CD14-positive monocyte (primary cell): ENCODE measurements at regions not wholly inside any gene's neighbourhood (a gene's known extent, or its start where the extent isn't known, plus 50 kb on each side); places are given as distances from the start of the nearest gene placed in this dataset.

Experiments used
- DNase-seq, 3 donors: peaks; one replicate each; pipeline ENCODE4 v3.0.0-alpha.2; 2011 to 2022
- H2AFZ ChIP-seq: 2 replicates; pipeline ENCODE4 v1.6.0; 2012; ENCODE audit warnings: mild to moderate bottlenecking, low read depth, low read length, inconsistent platforms; ENCODE audit not compliant: insufficient read depth, poor library complexity, severe bottlenecking
- H3K27ac ChIP-seq, 2 donors: 1 replicate in 1 of 2; 2 replicates in 1 of 2; pipeline ENCODE4 v1.5.1; 2012 to 2013; ENCODE audit warnings: low read length in 2 of 2, control low read depth in 1 of 2, inconsistent platforms in 1 of 2, low read depth in 1 of 2, mild to moderate bottlenecking in 1 of 2
- H3K27me3 ChIP-seq, 2 donors: one replicate each; pipeline versions ENCODE4 v1.6.0 to v1.6.1; 2011 to 2013; ENCODE audit warnings: low read length in 2 of 2; ENCODE audit not compliant: control insufficient read depth in 2 of 2, insufficient read depth in 2 of 2
- H3K36me3 ChIP-seq, 2 donors: replicated peaks in 1 of 2; 1 replicate in 1 of 2; 2 replicates in 1 of 2; pipeline versions ENCODE4 v1.5.1 to v1.6.1; 2012 to 2013; ENCODE audit warnings: low read length in 2 of 2, control low read depth in 1 of 2, inconsistent platforms in 1 of 2, mild to moderate bottlenecking in 1 of 2; ENCODE audit not compliant: insufficient read depth in 2 of 2, control insufficient read depth in 1 of 2
- H3K4me1 ChIP-seq, 2 donors: 1 replicate in 1 of 2; 2 replicates in 1 of 2; pipeline versions ENCODE4 v1.5.1 to v1.6.1; 2012 to 2013; ENCODE audit warnings: low read length in 2 of 2, control low read depth in 1 of 2, inconsistent platforms in 1 of 2, mild to moderate bottlenecking in 1 of 2, moderate library complexity in 1 of 2; ENCODE audit not compliant: insufficient read depth in 2 of 2, control insufficient read depth in 1 of 2
- H3K4me2 ChIP-seq: replicated peaks from 2 replicates; pipeline ENCODE3; 2012; ENCODE audit warnings: low read length, moderate library complexity, mild to moderate bottlenecking; ENCODE audit not compliant: poor library complexity, severe bottlenecking; ENCODE audit errors: extremely low read depth
- H3K4me3 ChIP-seq, 3 experiments: fragments of 200-600 bp in 1 of 3; sonication (generic) in 1 of 3; replicated peaks in 1 of 3; 1 replicate in 2 of 3; 2 replicates in 1 of 3; pipeline ENCODE4 v1.5.1; 2011 to 2013; ENCODE audit warnings: low read length in 3 of 3, mild to moderate bottlenecking in 3 of 3, control low read depth in 2 of 3, low read depth in 2 of 3, inconsistent platforms in 1 of 3, moderate library complexity in 1 of 3
- H3K79me2 ChIP-seq: 2 replicates; pipeline ENCODE4 v1.6.0; 2012; ENCODE audit warnings: mild to moderate bottlenecking, control low read depth, inconsistent platforms, low read length, moderate library complexity; ENCODE audit not compliant: insufficient read depth
- H3K9ac ChIP-seq: 2 replicates; pipeline ENCODE4 v1.6.0; 2017; ENCODE audit warnings: low read length, mild to moderate bottlenecking; ENCODE audit not compliant: insufficient read depth, poor library complexity, severe bottlenecking
- H3K9me3 ChIP-seq, 2 donors: replicated peaks in 1 of 2; 1 replicate in 1 of 2; 2 replicates in 1 of 2; pipeline versions ENCODE4 v1.5.1 to v1.6.1; 2012 to 2013; ENCODE audit warnings: low read length in 2 of 2, control low read depth in 1 of 2; ENCODE audit not compliant: control insufficient read depth in 1 of 2, insufficient read depth in 1 of 2
- H4K20me1 ChIP-seq: 2 replicates; pipeline ENCODE4 v1.6.0; 2012; ENCODE audit warnings: mild to moderate bottlenecking, low read length, control low read depth, moderate library complexity; ENCODE audit not compliant: insufficient read depth
- H3K27ac Mint-ChIP-seq, 7 donors: one replicate each; pipeline ENCODE4 v1.8.0; 2020; ENCODE audit warnings: mild to moderate bottlenecking in 7 of 7, mixed read lengths in 7 of 7, moderate library complexity in 6 of 7, inconsistent platforms in 2 of 7
- H3K27me3 Mint-ChIP-seq, 3 donors: one replicate each; pipeline ENCODE4 v1.8.0; 2021 to 2022; ENCODE audit warnings: low read depth in 3 of 3, mild to moderate bottlenecking in 3 of 3, mixed read lengths in 3 of 3, moderate library complexity in 3 of 3, inconsistent platforms in 1 of 3
- H3K36me3 Mint-ChIP-seq, 2 donors: one replicate each; pipeline ENCODE4 v1.8.0; 2020; ENCODE audit warnings: mixed read lengths in 2 of 2, inconsistent platforms in 1 of 2, mild to moderate bottlenecking in 1 of 2
- H3K4me1 Mint-ChIP-seq: one replicate; pipeline ENCODE4 v1.8.0; 2020; ENCODE audit warnings: mild to moderate bottlenecking, mixed read lengths
- H3K4me3 Mint-ChIP-seq, 2 donors: one replicate each; pipeline ENCODE4 v1.8.0; 2020; ENCODE audit warnings: mild to moderate bottlenecking in 2 of 2, mixed read lengths in 2 of 2, moderate library complexity in 1 of 2
- H3K9me3 Mint-ChIP-seq, 7 donors: one replicate each; pipeline ENCODE4 v1.8.0; 2020 to 2022; ENCODE audit warnings: mixed read lengths in 7 of 7, mild to moderate bottlenecking in 6 of 7, moderate library complexity in 6 of 7, inconsistent platforms in 2 of 7
- WGBS: methylation state at CpG from one replicate; pipeline ENCODE4 v1.1.5; 2013; ENCODE audit warnings: missing lambda C conversion rate; ENCODE audit not compliant: insufficient coverage; 5-methylcytosine and 5-hydroxymethylcytosine counted together
- intact Hi-C, 2 donors: fragments of 100-400 bp; cut with micrococcal nuclease; formaldehyde crosslinking; loops; one replicate each; pipeline versions ENCODE4 v1.15.0 to v1.15.1; 2023
- TF ChIP-seq, protein P1 (sequence below): fragments of 200-600 bp; IDR thresholded peaks from one replicate; pipeline ENCODE4 v1.8.0; 2022; ENCODE audit warnings: antibody characterized with exemption, mild to moderate bottlenecking

DNA sequence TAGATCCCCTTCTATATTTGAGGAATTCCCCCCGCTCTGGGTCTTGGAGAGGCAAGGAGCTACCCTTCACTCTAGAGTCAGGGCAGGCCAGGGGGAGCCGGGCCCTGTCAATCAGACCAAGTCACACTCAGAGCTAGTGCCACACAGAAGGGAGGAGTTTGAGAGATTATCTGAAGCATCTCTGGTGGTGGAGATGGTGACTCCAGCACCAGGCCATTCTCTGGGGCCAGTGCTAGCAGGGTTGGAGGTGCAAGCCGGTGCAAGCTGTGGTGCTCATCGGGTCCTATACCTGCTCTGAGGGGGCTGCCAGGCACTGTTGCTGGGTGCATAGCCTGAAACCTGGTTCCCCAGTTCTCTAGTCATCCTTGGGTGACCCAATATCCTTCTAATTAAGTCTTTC lies 201.2 kb downstream of the COPRS start:
- Mint-ChIP-seq H3K27me3 (peaks cover 2 to 17% (median 3%) of the 10 kb centered on the region in 3 donors), H3K9me3 (peaks cover 4 to 14% (median 8%) of the 10 kb centered on the region in 7 donors), H3K27ac (no peak overlapping the region), H3K4me1 (peaks cover 10% of the 10 kb centered on the region), H3K36me3 (no peaks in the 10 kb centered on the region), H3K4me3 (no peak overlapping the region)
- 100% methylated on average over 2 of the region's 4 CpGs for WGBS
- no peak overlapping the region for H3K27ac ChIP-seq
- no peak for DNase-seq
- H3K4me3 ChIP-seq: no peak overlapping the region
- no peaks in the 10 kb centered on the region for H3K36me3 ChIP-seq
- H3K9ac ChIP-seq: no peak overlapping the region
- peaks cover 10 to 12% of the 10 kb centered on the region in 2 donors for H3K4me1 ChIP-seq
- H3K27me3 ChIP-seq: no peaks in the 10 kb centered on the region
- TF ChIP-seq, protein P1, sequence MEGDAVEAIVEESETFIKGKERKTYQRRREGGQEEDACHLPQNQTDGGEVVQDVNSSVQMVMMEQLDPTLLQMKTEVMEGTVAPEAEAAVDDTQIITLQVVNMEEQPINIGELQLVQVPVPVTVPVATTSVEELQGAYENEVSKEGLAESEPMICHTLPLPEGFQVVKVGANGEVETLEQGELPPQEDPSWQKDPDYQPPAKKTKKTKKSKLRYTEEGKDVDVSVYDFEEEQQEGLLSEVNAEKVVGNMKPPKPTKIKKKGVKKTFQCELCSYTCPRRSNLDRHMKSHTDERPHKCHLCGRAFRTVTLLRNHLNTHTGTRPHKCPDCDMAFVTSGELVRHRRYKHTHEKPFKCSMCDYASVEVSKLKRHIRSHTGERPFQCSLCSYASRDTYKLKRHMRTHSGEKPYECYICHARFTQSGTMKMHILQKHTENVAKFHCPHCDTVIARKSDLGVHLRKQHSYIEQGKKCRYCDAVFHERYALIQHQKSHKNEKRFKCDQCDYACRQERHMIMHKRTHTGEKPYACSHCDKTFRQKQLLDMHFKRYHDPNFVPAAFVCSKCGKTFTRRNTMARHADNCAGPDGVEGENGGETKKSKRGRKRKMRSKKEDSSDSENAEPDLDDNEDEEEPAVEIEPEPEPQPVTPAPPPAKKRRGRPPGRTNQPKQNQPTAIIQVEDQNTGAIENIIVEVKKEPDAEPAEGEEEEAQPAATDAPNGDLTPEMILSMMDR: no peak
- H3K79me2 ChIP-seq: no peaks in the 10 kb centered on the region
- H4K20me1 ChIP-seq: no peaks in the 10 kb centered on the region
- peaks cover 4 to 15% of the 10 kb centered on the region in 2 donors for H3K9me3 ChIP-seq
- H3K4me2 ChIP-seq: no peak overlapping the region
- intact Hi-C loops: no loop called here
- H2AFZ ChIP-seq: no peak overlapping the region

DNA sequence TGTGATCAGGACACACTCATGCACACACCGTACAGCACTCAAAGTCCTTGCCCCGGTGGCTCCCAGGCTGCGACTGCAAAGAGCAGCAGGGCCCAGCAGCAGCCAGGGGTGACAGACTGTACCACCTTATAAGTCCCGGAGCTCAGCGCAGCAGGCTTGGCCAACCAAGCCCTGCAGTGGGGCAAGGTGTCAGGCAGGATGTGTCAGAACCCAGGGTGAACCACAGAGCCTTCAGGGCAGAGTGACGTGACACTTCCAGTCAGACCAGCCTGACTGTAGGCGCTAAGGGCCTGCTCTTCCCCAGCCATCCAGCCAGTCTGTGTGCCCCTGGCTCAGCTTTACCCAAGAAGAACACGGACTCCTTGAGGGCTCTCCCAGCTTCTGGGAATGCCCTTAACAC lies 204.1 kb downstream of the COPRS start:
- Histone ChIP-seq H2AFZ (no peak overlapping the region), H3K4me1 (no peaks in the 10 kb centered on the region), H3K27ac (no peak overlapping the region), H3K9me3 (no peaks in the 10 kb centered on the region), H3K36me3 (no peaks in the 10 kb centered on the region), H3K9ac (no peak overlapping the region), H4K20me1 (no peaks in the 10 kb centered on the region), H3K27me3 (no peaks in the 10 kb centered on the region), H3K4me3 (no peak overlapping the region), H3K79me2 (no peaks in the 10 kb centered on the region), H3K4me2 (no peak overlapping the region)
- peaks cover 0 to 9% (median 0%) of the 10 kb centered on the region in 7 donors for H3K9me3 Mint-ChIP-seq
- 67% methylated on average over 8 of the region's 8 CpGs for WGBS
- H3K4me1 Mint-ChIP-seq: peaks cover 3% of the 10 kb centered on the region
- H3K4me3 Mint-ChIP-seq: no peak overlapping the region
- H3K27me3 Mint-ChIP-seq: peaks cover 2 to 17% (median 3%) of the 10 kb centered on the region in 3 donors
- peak in 1 of 3 donors; percentile 24 for DNase-seq
- intact Hi-C loops: no loop called here
- TF ChIP-seq, protein P1: no peak
- H3K27ac Mint-ChIP-seq: peak overlapping the region in 1 of 7 donors; percentile 3
- no peaks in the 10 kb centered on the region for H3K36me3 Mint-ChIP-seq
